SKM-1 (cell line): ENCODE measurements at regions not wholly inside any gene's neighbourhood (a gene's known extent, or its start where the extent isn't known, plus 50 kb on each side); places are given as distances from the start of the nearest gene placed in this dataset.

Experiments
- DNase-seq: peaks from one replicate; lab custom pipeline; 2025; ENCODE audit not compliant: unreplicated experiment; lab: John Stamatoyannopoulos, UW

DNA sequence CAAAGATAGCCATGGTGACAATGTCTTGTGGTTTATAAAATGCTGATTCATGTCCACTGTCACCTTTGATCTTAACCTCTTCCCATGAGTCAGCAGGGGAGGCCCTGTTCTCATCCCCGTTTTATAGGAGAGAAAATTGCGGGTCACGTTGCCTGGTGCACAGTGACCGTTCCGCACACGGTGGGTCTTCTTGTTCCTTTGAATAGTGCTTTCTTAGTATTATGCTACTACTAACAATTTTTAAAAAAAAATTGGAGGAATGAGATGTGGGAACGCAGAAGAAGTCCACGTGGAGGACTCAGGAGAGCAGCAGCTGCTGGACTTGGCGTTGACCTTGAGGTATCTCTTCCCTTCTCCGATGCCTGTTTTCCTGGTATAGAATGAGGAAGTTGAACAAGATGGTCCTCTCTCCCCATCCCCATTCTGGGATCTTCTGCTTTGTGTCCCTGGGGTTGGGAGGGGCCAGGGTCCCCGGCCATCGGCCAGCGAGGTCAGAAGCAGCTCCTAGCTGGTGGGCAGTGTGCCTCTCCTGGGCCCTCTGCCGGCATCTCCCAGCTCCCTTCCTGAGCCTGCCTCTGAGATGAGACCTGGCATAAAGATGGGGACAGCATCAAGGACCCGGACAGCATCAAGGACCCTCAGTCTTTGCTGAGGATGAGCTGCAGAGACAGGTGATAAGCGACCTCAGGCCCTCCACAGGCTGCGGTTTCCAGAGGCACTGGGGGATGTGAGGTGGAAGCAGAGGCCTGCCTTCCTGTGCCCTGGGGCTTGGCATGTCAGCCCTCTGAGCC is 143.9 kb downstream of the C9orf50 start:
- no peak for DNase-seq

DNA sequence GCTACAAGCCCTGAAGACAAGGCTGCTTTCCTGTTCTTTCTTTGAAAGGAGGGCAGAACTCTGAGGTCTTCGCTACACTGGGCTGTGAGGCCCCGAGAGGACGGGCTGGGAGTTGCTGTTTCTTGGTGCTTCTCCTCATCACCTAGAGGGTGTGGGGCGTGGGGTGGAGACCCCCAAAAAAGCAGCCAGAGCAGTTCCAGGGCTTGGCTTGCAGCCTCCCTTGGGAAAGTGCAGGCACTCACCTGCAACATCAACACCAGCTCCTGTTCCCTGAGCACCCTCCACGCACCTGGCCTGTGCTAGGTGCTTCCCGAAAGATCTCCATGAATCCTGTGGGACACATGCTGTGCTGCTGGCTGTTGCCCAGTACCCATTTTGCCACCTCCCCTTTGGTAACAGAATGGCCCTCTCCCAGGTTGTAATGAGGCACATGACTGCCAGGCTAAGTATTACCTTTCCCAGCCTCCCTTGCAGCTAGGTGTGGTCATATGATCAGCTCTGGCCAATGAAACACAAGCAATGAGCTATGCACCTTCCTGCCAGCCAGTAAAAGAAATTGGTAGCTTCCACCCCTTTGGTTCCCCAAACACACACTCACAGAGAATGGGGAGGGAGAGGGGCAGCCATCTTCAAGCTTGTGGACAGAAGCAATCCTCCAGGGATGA is 146.0 kb downstream of the C9orf50 start:
- no peak for DNase-seq

DNA sequence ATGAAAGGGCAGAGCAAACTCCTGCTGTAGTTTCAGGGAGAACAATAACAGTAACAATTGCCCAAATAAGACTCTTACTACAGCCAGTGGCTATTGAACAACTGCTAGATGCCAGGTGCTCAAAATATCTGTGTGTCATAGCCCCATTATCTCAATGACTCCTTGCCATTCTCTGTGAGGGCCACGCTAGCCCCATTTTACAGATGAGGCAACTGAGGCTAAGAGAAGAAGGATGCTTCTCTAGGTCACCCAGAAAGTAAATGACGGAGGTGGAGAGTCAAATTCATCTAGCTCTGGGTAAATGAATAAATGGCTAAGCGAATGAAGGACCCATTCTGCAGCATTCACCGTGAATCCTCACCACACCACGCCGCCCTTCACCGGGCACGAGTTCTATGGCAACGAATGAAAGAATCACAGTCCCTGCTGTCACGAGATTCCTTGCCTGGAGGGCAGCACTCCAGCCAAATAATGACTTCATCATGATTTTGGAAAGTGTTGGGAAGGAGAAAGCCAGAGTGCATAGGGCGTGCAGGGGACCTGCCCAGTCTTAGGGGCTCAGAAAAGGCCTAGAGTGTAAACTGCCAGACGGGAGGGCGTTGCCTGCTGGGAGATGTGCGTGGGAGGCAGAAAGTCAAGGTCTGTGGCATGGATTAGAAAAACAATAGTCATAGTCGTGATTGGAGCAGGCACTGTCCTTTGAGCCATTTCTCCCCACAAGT is 147.2 kb downstream of the C9orf50 start:
- DNase-seq = no peak

DNA sequence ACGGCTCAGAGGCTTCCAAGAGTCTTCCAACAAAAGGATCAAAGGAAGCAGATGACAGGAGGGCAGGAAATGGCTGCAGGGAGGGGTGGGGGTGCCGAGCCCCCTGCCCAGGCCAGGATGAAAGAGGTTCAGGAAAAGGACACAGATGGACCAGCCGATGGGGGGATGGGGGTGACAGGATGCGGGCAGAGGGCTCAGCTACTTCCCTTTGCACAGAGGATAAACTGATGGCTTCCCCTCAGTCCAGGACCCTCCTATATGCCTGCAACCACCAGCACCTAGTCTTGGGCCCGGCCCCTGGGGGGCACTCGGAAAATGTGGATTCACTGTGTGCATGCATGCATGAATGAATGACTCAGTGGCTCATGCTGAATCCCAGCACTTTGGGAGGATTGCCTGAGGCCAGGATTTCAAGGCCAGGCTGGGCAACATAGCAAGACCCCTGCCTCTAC is 148.2 kb downstream of the C9orf50 start:
- no peak for DNase-seq

DNA sequence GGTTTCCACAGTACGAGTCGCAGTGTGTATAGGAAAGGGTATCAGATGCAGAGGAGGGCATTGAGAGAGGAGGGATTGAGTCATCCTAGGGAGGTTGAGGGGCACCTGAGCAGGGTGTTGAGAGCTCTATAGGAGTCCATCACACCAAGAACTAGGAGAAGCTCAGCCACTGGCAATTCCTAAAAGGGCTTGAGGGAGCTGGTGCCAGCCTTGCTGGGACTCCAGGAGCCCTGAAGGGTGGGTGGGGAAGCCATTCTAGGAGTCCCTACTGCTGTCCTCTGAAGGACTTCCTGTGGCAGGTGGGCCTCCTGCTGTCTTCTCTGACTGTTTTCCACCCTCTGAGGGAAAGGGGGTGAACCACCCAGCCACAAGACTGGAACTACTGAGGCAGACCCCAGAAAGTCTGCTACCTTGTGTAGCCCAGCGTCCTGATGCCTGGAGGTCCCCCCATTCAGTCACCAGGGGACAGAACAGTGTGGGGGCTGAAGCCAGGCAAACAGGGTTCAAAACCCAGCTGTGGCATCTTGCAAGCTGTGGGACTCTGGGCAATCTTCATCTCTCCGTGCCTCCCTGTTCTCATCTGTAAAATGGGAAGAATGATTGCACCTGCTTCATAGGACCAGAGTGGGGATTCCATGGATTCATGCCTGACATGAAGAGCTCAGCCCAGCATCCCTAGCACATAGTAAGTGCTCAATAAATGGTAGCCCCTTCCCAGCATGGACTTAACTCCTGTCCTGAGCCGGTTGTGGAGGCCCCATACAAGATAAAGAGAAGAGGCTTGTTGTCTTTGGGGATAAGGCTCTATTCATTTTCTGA is 149.5 kb downstream of the C9orf50 start:
- no peak for DNase-seq

DNA sequence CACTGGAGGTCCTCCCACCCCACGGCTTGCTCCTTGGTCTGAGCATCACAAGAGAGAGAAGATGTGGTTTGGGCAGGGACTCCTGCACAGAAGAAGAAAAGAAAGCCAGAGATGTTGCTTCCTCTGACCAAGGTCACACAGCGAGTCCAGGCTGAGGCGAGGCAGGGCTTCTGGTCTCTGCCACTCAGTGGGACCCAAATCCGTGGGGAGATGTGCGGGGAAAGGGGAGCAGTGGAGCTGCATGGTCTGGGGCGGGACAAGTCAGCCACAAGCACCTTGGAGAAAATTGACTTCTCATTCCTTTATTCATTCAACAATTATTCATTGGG is 150.9 kb downstream of the C9orf50 start:
- no peak for DNase-seq

DNA sequence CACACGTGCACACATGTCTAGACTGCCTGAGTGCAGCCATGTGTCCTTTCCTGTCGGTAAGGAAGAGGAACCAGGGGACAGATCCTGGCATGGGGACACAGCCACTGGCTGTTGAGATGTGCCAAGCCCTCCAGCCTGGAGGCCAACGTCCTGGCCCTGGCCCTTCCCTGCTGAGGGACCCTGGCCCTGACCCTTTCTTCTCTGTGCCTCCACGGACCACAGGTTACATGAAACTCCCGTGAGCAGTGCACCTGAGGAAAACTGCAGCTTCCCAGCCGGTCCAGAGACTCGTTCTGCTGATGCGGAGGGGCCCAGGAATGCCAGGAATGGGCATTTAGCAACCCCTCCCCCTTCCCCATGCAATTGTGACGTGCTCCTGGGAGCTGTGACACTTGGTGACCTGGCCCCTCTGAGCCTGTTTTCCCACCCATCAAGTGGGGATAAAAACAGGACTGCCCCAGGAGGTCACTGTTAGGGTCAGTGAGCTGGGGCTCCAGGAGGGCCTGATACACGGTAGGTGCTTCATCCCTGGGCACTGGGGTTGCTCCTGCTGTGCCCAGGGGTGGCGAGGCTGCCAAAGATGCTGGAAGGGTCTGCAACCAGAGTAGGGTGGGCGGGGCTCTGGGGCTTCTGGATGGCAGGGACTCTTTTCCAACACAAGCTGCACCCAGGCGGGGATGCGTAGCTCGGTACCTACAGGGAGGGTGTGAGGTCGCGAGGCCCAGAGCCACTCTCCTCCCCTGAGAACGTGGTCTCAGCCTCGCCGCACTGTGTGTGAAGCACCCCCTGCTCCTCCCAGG is 151.5 kb downstream of the C9orf50 start:
- no peak for DNase-seq

DNA sequence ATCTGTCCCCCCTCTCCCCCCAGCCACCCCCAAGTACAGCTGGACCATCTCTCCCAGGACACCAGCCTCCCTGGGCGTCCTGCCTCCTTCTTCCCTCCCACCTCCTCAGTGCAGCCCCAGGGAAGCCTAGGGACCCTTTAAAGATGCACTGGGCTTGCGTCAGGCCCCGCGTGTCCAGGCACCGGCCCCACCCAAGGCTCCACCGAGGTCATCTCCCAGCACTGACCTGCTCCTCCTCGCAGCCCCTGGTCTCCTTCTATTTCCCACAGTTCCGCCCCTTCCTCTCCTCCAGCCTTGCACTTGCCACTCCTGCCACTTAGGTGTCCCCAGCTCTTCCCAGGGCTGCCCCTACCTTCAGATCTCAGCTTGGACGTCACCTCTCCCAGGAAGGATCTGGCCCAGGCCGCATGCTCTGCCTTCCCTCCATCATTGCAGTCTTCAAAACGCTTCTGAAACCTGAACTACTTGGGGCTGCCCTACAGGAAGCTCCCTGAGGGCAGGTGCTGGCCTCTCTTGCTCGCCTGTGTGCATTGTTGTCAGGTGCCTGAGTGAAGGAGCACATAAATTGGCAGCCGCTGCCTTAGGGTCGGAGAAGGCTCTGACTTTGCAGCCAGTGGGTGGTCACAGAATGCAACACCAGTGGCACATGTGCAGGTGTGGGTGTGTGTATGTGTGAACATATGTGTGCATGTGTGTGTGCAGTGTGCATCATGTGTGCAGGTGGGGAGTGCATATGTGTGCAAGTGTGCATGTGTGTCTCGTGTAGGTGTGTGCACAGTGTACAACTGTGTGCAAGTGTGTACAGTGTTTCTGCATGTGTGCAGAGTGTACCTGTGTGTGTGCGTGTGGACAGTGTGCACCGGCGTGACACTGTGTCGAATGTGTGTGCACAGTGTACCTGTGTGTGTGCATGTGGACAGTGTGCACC is 152.9 kb downstream of the C9orf50 start:
- DNase-seq = no peak

DNA sequence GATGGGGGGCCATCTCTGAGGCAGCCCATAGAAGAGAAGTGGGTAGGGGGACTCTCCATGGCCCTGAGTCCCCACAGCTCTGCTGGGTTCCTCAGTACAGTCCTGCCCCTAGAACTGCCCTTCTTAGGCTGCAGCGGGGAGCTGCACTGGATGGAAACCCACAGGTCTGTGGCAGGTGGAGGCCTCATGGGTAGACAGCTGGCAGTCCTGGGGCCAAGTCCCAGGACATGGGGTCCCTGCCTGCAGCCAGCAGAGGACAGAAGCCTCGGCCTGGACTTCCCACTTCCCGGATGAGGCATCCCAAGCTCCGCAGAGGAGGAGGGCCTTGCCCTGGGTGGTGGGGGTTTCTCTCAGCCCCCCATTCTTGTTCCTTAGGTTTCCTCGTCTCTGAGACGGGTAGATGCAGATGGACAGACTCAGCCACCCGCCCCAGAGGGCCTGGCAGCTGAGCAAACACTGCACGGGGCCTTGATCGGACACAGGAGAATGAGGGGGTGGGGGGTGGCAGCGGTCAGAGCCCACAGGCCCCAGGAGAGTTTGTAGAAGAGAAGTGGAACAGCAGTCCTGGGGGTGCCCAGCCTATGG is 153.8 kb downstream of the C9orf50 start:
- no peak for DNase-seq

DNA sequence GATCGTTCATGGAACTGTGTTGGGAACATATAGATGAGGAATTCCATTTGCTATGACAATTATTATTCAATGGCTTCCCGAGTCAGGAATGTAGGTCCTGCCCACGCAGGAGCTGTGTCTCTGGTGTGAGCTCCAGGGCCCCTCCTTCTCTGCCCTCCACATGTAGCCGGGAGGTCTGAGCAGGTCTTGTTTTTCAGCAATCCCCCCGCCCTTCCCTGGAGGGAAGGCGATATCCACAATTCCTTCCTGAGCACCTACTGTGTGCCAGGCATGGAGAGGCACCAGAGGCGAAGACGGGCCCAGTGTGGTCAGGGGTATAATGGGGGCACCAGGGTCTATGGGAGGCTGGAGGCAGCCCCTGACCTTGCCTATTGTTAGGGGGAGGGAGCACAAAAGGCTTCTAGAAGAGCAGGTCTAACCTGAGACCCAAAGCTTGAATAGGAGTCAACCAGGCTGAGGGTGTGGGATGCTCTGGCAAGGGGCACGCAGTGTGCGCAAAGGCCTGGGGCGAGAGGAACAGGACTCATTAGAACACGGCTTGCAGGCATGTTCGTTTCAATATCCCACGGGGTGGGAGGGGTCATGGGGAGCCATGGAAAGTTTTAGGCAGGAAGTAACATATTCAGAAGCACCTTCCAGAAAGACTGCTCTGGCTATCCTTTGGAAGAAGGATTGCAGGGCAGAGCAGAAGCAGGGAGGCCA is 154.9 kb downstream of the C9orf50 start:
- DNase-seq = no peak

DNA sequence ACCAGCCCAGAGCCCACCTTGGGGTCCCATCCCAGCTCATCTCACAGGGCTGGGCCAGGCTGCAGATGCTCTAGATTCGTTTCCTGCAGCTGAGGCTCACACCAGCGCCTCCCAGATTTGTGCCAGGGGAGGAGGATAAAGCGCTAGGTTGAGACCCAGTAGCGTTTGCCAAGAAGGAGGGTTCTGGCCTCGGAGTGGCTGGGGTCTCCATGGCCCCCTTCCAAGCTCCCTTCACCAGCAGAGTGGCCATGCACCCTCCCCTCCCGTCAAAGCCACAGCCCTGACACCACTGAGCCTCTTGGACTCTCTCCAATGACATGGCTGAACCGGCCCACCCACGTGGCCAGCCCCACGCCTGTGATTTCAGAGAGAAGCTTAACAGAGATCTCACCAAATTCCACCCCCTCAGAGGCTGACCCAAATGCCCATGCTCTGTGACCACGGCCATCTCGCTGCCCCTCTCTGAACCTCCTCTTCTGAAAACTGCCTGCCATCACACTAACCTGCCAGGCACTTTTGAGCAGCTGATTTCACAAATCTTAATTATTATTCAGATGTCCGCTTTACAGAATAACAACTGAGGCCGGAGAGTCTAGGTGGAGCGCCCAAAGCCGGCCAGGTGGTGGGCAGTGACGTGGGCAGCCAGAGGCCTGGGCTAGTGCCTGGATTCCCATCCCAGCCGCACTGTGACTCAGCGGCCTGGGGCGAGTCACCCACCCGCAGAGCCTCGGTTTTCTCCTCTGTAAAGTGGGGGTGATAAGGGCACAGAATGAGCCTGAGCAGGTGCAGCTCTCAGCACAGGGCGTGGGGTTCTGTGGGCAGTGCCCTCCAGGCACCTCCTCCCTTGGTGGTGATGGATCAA is 155.7 kb downstream of the C9orf50 start:
- no peak for DNase-seq

DNA sequence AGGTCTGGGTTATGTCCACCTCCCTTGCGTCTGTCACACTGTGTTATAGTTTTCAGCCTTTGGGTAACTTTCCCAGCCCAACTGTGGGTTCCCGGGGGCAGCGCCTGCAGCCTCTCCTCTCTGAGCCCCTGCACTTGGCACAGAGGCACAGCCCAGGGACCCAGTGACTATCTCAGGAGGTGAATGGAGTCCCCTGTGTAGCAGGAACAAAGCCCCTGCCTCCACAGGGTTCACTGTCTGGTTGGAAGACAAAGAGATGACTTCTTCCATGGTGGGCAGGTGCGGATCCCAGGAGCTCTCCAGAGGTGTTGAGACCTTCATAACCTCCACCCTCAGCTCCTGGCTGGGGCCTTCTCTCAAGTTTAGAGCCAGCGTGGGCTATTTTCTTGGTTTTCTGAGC is 156.9 kb downstream of the C9orf50 start:
- DNase-seq = no peak

DNA sequence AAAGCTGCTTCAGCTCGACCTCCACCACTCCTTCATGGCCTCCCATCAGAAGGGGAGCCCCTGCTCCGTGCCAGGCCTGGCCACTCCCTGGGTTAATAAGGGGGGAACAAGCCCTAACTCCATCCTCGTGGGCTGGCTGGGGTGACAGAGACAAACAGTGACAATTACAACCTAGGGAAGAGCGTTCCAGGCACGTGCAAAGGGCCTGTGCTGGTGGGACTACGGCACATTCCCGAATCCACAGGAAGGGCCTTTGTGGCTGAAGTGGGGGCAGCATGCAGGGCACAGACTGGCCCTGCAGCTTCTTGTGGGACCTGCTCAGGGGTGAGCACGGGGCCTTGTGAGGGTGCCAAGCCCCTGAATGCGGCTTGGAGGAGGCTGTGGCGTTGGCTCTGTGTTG is 157.4 kb downstream of the C9orf50 start:
- DNase-seq = no peak

DNA sequence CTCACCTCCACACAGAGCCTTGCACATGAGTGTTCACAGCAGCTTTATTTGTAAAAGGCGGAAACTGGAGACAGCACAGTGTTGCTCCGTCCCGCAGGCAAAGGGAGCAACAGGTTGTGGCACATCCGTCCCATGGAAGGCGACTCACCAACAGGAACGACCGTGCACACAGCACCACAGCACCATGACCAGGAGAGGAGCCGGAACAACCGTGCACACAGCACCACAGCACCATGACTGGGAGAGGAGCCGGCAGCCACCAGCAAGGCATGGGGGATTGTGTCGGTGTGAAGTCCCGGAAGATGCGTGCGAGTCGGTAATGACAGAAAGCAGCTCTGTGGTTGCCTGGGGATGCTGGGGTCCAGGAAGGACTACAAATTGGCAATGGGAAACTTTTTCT is 158.5 kb downstream of the C9orf50 start:
- DNase-seq = no peak

DNA sequence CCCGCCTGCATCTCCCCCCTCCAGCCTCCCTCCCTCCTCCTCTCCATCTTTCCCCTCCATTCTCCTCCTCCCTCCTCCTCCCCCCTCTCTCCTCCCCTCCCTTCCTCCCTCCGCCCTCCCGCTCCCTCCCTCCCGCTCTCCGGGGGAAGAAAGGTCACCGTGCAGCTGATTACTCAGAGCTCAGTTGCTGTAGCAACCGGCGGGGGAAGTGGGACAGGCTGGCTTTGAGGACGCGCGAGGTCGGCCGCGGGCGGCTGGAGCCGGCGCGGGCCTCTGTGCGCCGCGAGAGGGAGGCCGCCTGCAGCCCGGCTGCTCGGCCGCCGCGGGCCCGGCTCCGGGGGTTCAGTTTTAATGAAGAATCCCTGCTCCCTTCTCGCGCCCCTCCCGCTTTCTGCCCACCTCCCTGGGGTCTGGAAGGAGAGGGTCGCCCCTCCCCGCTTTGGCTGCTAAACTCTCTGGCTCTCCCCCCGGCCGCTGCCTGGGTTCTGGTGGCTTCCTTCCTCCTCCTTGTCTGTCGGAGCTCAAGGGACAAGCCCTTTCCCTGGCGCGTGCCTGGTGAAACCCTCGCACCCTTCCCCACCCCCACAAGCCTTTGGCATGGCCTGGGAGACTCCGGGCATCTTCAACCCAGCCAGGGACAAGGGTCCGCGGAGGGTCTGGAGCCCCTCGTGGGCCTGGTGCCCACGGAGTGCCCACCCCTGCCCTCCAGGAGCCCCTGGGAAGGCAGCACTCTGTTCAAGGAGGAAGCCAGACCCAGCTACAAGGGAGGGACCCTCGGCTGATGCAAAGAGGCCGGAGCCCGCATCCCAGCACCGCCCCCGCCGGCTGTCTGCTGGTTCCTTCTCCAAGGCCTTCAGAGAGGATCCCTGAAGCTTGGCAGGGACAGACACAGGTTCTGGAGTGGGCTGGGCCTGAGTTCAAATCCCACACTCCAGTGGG is 160.3 kb downstream of the C9orf50 start:
- DNase-seq = peak; percentile 86

DNA sequence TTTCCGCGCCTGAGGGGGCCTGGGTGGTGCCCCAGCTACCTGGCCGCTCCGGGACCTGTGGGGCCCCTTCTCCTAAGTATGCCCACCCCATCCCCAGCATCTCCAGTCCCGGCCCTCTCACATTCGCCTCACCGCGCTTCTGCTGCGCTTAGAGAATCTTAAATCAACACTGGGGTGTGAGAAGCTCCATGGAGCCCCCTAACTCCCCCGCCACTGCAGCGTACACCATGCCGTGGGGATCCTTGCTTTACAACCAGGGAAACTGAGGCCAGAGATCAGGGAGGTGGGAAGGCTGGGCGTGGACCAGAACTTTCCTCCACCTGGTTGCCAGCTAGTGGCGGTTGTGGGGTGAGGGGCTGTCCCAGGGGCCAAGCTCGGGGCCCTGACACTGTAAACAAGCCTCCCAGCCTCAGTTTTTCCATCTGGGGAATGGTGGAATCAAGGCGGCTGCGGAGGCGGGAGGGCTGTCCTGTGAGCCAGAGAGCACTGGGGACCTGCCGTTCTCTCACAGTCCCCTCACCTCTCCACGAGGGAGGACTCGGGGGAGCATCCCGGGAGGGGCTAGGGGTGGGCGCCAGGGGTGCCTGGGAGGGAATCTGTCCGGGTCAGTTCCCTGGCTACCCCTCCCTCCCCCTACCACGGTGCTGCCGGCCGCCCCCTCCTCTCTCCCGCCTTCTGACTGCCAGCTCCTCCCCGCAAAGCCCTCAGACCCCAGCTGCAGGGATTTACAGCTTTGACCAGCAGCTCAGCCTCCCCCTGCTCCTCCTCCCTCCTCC is 161.2 kb downstream of the C9orf50 start:
- no peak for DNase-seq
